ENCODE measurements at regions not wholly inside any gene's neighbourhood (a gene's known extent, or its start where the extent isn't known, plus 50 kb on each side); places are given as distances from the start of the nearest gene placed in this dataset.

DNA sequence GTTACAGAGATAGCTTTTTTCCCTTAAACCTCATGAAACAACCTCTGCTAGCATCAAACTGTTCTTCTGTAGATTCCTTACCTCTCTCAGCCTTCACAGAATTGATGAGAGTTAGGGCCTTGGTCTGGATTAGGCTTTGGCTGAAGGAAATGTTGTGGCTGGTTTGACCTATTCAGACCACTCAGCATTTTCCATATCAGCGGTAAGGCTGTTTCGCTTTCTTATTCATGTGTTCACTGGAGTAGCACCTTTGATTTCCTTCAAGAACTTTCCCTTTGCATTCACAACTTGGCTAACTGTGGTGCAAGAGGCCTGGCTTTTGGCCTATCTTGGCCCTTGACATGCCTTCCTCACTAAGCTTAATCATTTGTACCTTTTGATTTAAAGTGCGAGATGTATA lies 50.7 kb upstream of the NRXN3 start:
- 99% methylated on average over 3 of the region's 3 CpGs for WGBS (ENCODE audit: low lambda C conversion rate, missing lambda C conversion rate)
- H3K4me3 ChIP-seq, result no peak overlapping the region
- no peak overlapping the region for H2AFZ ChIP-seq
- no peaks in the 10 kb centered on the region for H3K4me1 ChIP-seq (ENCODE audit: insufficient read depth)
- no peaks in the 10 kb centered on the region for H4K20me1 ChIP-seq (ENCODE audit: insufficient read depth, poor library complexity, severe bottlenecking)
- no peak overlapping the region for H3K4me2 ChIP-seq
- H3K27me3 ChIP-seq, result no peaks in the 10 kb centered on the region
- TF ChIP-seq EZH2phosphoT487 (IDR thresholded peaks at IDR 0.05; ENCODE audit: low read depth, severe bottlenecking, unreplicated experiment) (no peak), EZH2 (IDR thresholded peaks at IDR 0.05; ENCODE audit: borderline replicate concordance) (no peak)
- TF ChIP-seq, protein P1, sequence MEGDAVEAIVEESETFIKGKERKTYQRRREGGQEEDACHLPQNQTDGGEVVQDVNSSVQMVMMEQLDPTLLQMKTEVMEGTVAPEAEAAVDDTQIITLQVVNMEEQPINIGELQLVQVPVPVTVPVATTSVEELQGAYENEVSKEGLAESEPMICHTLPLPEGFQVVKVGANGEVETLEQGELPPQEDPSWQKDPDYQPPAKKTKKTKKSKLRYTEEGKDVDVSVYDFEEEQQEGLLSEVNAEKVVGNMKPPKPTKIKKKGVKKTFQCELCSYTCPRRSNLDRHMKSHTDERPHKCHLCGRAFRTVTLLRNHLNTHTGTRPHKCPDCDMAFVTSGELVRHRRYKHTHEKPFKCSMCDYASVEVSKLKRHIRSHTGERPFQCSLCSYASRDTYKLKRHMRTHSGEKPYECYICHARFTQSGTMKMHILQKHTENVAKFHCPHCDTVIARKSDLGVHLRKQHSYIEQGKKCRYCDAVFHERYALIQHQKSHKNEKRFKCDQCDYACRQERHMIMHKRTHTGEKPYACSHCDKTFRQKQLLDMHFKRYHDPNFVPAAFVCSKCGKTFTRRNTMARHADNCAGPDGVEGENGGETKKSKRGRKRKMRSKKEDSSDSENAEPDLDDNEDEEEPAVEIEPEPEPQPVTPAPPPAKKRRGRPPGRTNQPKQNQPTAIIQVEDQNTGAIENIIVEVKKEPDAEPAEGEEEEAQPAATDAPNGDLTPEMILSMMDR (IDR thresholded peaks at IDR 0.05; ENCODE audit: poor library complexity), result no peak
- no peaks in the 10 kb centered on the region for H3K9me3 ChIP-seq (ENCODE audit: low read depth)
- no peak overlapping the region for H3K27ac ChIP-seq
- DNase-seq (ENCODE audit: low spot score), result no peak
- no peaks in the 10 kb centered on the region for H3K9me2 ChIP-seq (replicated peaks; ENCODE audit: insufficient read depth)
- H3K79me2 ChIP-seq, result no peaks in the 10 kb centered on the region
- H3K36me3 ChIP-seq (replicated peaks; ENCODE audit: insufficient read depth, low read depth), result no peaks in the 10 kb centered on the region

Data from hepatocyte (in vitro differentiated cells).